ENCODE measurements at regions not wholly inside any gene's neighbourhood (a gene's known extent, or its start where the extent isn't known, plus 50 kb on each side); places are given as distances from the start of the nearest gene placed in this dataset.

DNA sequence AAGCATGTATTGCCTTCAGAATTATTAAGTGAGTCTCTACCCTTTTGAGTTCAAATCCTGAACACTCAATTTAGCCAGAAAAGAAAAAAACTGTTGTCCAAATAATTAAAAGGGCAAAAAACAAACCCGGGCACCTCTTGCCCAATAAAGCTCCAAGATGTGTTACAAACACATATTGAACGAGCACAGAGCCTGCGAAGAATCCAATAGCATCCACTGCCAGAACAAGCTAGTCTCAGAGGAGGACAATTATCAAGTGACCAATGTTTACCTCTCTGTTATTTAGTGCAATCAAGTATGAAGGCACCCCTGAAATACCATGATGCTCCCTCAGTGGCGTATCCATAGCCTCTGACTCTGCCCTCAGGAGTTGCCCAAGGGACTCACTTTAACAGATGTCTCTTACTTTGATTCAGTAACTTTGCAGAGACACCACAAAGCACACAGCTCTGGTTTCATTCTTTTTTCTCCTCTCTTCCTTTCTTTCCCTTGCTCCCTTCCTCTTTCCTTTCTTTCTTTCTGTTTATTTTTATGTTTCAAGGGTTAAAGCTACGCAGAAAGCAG lies 93.5 kb upstream of the SPATS2L start:
- no peak for TF ChIP-seq ZFX (IDR thresholded peaks at IDR 0.05; ENCODE audit: borderline replicate concordance)
- TF ChIP-seq, protein P1, sequence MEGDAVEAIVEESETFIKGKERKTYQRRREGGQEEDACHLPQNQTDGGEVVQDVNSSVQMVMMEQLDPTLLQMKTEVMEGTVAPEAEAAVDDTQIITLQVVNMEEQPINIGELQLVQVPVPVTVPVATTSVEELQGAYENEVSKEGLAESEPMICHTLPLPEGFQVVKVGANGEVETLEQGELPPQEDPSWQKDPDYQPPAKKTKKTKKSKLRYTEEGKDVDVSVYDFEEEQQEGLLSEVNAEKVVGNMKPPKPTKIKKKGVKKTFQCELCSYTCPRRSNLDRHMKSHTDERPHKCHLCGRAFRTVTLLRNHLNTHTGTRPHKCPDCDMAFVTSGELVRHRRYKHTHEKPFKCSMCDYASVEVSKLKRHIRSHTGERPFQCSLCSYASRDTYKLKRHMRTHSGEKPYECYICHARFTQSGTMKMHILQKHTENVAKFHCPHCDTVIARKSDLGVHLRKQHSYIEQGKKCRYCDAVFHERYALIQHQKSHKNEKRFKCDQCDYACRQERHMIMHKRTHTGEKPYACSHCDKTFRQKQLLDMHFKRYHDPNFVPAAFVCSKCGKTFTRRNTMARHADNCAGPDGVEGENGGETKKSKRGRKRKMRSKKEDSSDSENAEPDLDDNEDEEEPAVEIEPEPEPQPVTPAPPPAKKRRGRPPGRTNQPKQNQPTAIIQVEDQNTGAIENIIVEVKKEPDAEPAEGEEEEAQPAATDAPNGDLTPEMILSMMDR (IDR thresholded peaks at IDR 0.05): no peak
- no peak overlapping the region for H3K27ac ChIP-seq

DNA sequence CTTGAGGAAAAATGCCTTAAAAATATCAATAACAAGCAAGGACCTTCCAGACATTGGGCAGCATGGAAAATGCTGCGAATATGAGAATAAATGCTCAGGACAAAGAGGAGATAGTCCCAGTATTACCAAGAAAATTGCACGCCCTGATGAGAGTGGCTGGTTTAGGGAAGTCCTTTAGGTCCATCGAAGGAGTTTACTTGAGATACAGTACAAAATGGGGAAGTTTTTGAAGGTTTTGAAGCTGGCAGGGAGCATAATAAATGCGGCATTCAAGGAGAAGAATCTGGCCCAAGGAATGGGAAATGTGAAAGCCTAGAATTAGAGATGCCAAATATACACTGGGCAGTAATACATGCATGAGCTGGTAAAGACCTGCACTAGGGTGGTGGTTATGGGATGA lies 90.2 kb upstream of the SPATS2L start:
- no peak for TF ChIP-seq ZFX (IDR thresholded peaks at IDR 0.05; ENCODE audit: borderline replicate concordance)
- TF ChIP-seq, protein P1 (IDR thresholded peaks at IDR 0.05): no peak

DNA sequence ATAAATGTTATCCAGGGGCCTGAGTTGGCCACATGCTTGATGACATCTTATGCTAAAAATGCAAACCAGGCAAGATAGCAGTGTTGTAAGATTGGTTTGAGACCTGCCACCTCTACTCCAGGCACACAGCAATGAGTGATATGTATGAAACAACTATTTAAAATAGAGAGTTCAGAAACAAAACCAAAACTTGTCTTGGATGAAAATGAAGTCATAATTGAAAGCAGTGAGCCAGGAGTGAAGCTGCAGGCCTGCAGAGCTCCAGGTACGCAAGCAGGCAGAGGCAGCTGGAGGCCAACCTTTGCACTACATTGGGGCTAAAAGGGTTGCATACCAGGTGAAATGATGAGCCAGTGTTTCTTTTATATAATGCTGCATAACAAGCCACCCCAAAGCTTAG lies 89.2 kb upstream of the SPATS2L start:
- no peak overlapping the region for H3K27ac ChIP-seq
- TF ChIP-seq ZFX (IDR thresholded peaks at IDR 0.05; ENCODE audit: borderline replicate concordance): no peak
- TF ChIP-seq, protein P1 (IDR thresholded peaks at IDR 0.05): no peak

More for the DNA sequence above, 90.2 kb upstream of the SPATS2L start:
- H3K27ac ChIP-seq: no peak overlapping the region

DNA sequence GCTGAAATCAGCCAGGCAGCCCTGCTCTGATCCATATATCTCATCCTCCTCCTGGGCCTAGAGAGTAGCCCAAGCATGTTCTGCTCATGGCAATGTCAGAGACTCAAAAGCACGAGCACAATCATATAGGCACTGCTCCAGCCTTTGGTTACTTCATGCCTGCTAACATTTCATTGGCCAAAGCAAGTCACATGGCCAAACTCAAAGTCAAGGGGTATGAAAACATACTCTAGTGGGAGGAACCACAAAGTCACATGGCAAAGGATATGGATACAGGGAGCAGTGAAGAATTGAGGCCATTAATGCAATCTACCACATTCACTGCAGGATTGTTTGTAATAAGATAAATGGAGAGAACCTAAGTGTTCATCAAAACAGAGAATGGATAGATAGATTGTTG lies 87.8 kb upstream of the SPATS2L start:
- TF ChIP-seq, protein P1 (IDR thresholded peaks at IDR 0.05): no peak
- no peak for TF ChIP-seq ZFX (IDR thresholded peaks at IDR 0.05; ENCODE audit: borderline replicate concordance)
- H3K27ac ChIP-seq: no peak overlapping the region

DNA sequence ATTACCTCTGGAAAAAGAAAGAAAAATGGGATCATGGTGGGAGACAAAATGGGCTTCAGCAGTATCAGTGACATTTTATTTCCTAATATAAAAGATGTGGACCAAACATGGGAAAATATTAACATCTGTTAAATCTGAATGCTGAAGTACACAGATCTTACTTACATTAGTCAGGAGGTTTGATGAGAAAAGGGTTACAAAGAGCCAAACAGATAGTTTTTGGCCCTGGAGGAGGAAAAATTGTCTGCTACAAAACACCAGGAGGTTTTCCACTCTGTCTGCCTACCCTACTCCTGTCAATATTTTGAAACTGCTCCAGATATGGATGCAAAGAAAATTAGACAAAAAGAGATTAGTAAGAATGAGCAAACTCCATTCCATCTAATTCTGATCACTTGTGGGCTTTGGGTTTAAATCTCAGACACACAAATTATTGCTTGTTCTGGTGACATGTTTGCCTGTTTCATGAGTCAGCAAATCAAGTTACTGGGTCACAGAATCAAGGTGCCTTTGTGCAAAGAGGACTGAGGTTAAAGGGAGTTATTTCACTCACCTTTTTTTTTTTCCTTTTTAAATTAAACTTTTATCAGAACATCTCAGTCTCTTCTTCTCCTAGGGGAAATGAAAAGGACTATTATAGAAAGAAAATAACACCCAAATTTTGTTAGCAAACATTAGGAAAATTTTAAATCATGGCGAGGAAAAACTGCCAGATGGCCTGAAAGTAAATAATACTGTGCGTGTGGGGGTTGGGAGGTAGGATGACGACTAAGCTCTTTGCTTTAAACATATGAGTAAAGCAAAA lies 87.0 kb upstream of the SPATS2L start:
- H3K27ac ChIP-seq: no peak overlapping the region
- TF ChIP-seq ZFX (IDR thresholded peaks at IDR 0.05; ENCODE audit: borderline replicate concordance): no peak
- TF ChIP-seq, protein P1 (IDR thresholded peaks at IDR 0.05): no peak

DNA sequence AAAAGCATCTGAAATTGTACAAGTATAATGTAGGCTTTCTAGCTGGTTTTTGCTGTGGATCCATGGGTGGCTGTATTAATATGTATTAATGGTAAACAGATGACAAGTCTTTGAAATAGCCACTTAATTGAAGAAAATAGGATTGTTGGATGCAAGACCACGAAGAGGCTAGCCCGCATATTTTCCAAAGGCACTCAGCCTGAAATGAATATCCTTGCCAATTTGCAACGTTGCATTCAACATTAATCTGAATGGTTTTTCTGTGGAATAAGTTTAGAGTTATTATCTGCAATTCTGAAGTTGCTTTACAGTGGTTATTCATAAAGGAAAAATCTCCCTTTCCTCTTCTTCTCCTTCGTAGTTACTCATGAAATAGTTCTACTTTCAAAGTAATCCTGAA lies 86.2 kb upstream of the SPATS2L start:
- TF ChIP-seq, protein P1 (IDR thresholded peaks at IDR 0.05): no peak
- no peak for TF ChIP-seq ZFX (IDR thresholded peaks at IDR 0.05; ENCODE audit: borderline replicate concordance)
- H3K27ac ChIP-seq: no peak overlapping the region
